Erythroblast (primary cell): ENCODE measurements at regions not wholly inside any gene's neighbourhood (a gene's known extent, or its start where the extent isn't known, plus 50 kb on each side); places are given as distances from the start of the nearest gene placed in this dataset.

Experiments
- GATA1 ChIP-seq: IDR thresholded peaks from 2 replicates; pipeline ENCODE4 v1.6.1; 2011; ENCODE audit warnings: low read depth, mild to moderate bottlenecking, control low read depth, low read length, moderate library complexity
- POLR2A ChIP-seq: IDR thresholded peaks from 2 replicates; pipeline ENCODE4 v1.6.1; 2011; ENCODE audit warnings: mild to moderate bottlenecking, low read length

DNA sequence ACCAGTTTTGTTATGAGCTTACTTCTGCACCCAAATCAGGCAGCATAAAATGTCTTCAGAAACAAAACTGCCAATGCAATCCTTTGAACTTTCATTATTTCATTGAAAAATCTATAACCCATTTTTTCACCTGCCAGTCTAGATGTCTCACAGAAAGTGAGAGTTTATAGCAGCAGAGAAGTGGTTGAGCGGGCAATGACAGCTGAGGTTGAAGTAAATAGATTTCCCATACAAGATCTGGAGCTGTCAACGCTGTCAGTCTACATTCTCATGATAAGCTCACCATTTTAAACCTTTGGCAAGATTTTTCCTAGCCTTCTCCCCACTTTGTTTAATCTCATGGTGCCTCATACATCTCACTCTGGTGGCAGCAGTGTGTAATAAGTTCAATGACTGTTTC lies 1144.9 kb upstream of the PCDH9 start:
- no peak for TF ChIP-seq POLR2A
- no peak for TF ChIP-seq GATA1
